Lung (tissue), 11 donors: ENCODE measurements at regions not wholly inside any gene's neighbourhood (a gene's known extent, or its start where the extent isn't known, plus 50 kb on each side); places are given as distances from the start of the nearest gene placed in this dataset.

ENCODE experiments used
- ATAC-seq: fragments of 200-7000 bp; cut with Tn5 transposase; one replicate; pipeline ENCODE4 v1.9.1; 2020; ENCODE audit warnings: moderate number of reproducible peaks; ENCODE audit not compliant: insufficient read depth, low FRiP score
- DNase-seq, 3 donors: peaks; one replicate each; pipeline ENCODE4 v3.0.0-alpha.2; 2013 to 2017
- H3K27ac ChIP-seq, 2 donors: one replicate each; pipeline ENCODE4 v1.5.1; 2013; ENCODE audit warnings: mild to moderate bottlenecking in 2 of 2, moderate library complexity in 2 of 2, control low read depth in 1 of 2, inconsistent platforms in 1 of 2, low read depth in 1 of 2, low read length in 1 of 2
- H3K27me3 ChIP-seq, 3 donors: one replicate each; pipeline ENCODE4 v1.5.1; 2013; ENCODE audit warnings: low read length in 2 of 3; ENCODE audit not compliant: control insufficient read depth in 3 of 3, insufficient read depth in 3 of 3
- H3K36me3 ChIP-seq, 4 donors: one replicate each; pipeline ENCODE4 v1.5.1; 2013; ENCODE audit warnings: low read length in 4 of 4, mild to moderate bottlenecking in 1 of 4, moderate library complexity in 1 of 4; ENCODE audit not compliant: control insufficient read depth in 4 of 4, insufficient read depth in 4 of 4
- H3K4me1 ChIP-seq, 5 donors: one replicate each; pipeline ENCODE4 v1.5.1; 2013; ENCODE audit warnings: low read length in 5 of 5, mild to moderate bottlenecking in 2 of 5, moderate library complexity in 1 of 5; ENCODE audit not compliant: control insufficient read depth in 5 of 5, insufficient read depth in 5 of 5
- H3K4me3 ChIP-seq: one replicate; pipeline ENCODE4 v1.5.1; 2013; ENCODE audit warnings: mild to moderate bottlenecking, control low read depth, moderate library complexity
- H3K9ac ChIP-seq, 2 donors: one replicate each; pipeline ENCODE4 v1.5.1; 2013; ENCODE audit warnings: low read length in 2 of 2, control low read depth in 1 of 2; ENCODE audit not compliant: insufficient read depth in 1 of 2
- H3K9me3 ChIP-seq, 4 donors: one replicate each; pipeline ENCODE4 v1.5.1; 2013; ENCODE audit warnings: low read length in 3 of 4, mild to moderate bottlenecking in 1 of 4, moderate library complexity in 1 of 4; ENCODE audit not compliant: control insufficient read depth in 4 of 4, insufficient read depth in 3 of 4
- WGBS, 2 donors: extraction: QIAGEN DNeasy Blood & Tissue Kit; methylation state at CpG; one replicate each; pipeline ENCODE4 v1.1.7; 2013; 5-methylcytosine and 5-hydroxymethylcytosine counted together
- TF ChIP-seq, protein P1 (sequence below): IDR thresholded peaks from 2 replicates; pipeline ENCODE4 v1.5.1; 2012; ENCODE audit warnings: mild to moderate bottlenecking; ENCODE audit errors: control extremely low read depth, extremely low read depth
- donor health status: control.
- donor health status: control.
- donor health status: Bipolar disorder and iron deficiency.
- donor health status: healthy.
- donor health status: DM: yes; HTN: yes; CAD: no.

GRCh38 chr6:33856655-33857054 is 52.9 kb upstream of the MLN start:
- Histone ChIP-seq H3K36me3 (no peaks in the 10 kb centered on the region), H3K27me3 (no peaks in the 10 kb centered on the region), H3K27ac (no peak overlapping the region), H3K9me3 (no peaks in the 10 kb centered on the region), H3K4me1 (peaks cover 0 to 40% (median 10%) of the 10 kb centered on the region in 5 donors), H3K4me3 (no peak overlapping the region), H3K9ac (no peak overlapping the region)
- DNase-seq, result no peak
- WGBS, 2 donors, result 31 to 55% methylated on average over 5 of the region's 5 CpGs
- TF ChIP-seq, protein P1, sequence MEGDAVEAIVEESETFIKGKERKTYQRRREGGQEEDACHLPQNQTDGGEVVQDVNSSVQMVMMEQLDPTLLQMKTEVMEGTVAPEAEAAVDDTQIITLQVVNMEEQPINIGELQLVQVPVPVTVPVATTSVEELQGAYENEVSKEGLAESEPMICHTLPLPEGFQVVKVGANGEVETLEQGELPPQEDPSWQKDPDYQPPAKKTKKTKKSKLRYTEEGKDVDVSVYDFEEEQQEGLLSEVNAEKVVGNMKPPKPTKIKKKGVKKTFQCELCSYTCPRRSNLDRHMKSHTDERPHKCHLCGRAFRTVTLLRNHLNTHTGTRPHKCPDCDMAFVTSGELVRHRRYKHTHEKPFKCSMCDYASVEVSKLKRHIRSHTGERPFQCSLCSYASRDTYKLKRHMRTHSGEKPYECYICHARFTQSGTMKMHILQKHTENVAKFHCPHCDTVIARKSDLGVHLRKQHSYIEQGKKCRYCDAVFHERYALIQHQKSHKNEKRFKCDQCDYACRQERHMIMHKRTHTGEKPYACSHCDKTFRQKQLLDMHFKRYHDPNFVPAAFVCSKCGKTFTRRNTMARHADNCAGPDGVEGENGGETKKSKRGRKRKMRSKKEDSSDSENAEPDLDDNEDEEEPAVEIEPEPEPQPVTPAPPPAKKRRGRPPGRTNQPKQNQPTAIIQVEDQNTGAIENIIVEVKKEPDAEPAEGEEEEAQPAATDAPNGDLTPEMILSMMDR, result no peak
- no peak for ATAC-seq

GRCh38 chr6:33856031-33856590 is 52.3 kb upstream of the MLN start:
- TF ChIP-seq, protein P1, result no peak
- Histone ChIP-seq H3K9me3 (no peaks in the 10 kb centered on the region), H3K36me3 (no peaks in the 10 kb centered on the region), H3K4me3 (no peak overlapping the region), H3K9ac (no peak overlapping the region), H3K27ac (no peak overlapping the region), H3K27me3 (no peaks in the 10 kb centered on the region), H3K4me1 (peaks cover 0 to 40% (median 10%) of the 10 kb centered on the region in 5 donors)
- 68 to 73% methylated on average over 6 of the region's 6 CpGs for WGBS, 2 donors
- no peak for ATAC-seq
- no peak for DNase-seq

DNA sequence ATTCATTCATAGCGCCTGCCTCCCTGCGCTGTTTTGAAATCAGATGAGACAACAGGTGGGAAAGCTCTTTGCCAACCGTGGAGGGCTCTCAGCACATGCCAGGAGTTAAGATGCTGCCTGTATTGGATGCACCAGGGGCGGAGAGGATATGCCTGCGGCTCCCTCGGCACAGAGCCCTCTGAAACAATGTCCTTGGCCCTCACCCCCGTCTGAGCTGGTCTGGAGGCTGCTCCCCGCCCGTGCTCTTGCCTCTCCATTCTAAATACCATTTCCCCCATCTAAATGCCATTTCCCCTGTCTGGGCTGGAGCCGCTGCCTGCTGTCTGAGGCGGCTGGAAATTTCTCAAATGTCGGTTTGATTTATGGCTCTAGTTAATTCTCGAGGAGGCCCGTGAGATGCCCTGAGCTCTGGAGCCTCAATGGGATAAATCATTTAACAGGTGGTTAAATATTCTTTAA is 50.8 kb upstream of the MLN start:
- 26 to 36% methylated on average over 14 of the region's 14 CpGs for WGBS, 2 donors
- no peaks in the 10 kb centered on the region for H3K27me3 ChIP-seq
- no peak overlapping the region for H3K27ac ChIP-seq
- H3K36me3 ChIP-seq, result no peaks in the 10 kb centered on the region
- H3K4me1 ChIP-seq, result peaks cover 0 to 33% (median 10%) of the 10 kb centered on the region in 5 donors
- no peaks in the 10 kb centered on the region for H3K9me3 ChIP-seq
- DNase-seq (no peak), ATAC-seq (no peak)
- TF ChIP-seq, protein P1, result no peak
- H3K9ac ChIP-seq, result no peak overlapping the region
- no peak overlapping the region for H3K4me3 ChIP-seq

GRCh38 chr6:33853736-33854135 is 49.9 kb upstream of the MLN start:
- TF ChIP-seq, protein P1, result no peak
- no peaks in the 10 kb centered on the region for H3K27me3 ChIP-seq
- H3K9ac ChIP-seq, result no peak overlapping the region
- no peaks in the 10 kb centered on the region for H3K36me3 ChIP-seq
- no peaks in the 10 kb centered on the region for H3K9me3 ChIP-seq
- WGBS, 2 donors, result 89 to 98% methylated on average over 3 of the region's 3 CpGs
- H3K4me3 ChIP-seq, result no peak overlapping the region
- peaks cover 0 to 24% (median 10%) of the 10 kb centered on the region in 5 donors for H3K4me1 ChIP-seq
- DNase-seq (no peak), ATAC-seq (no peak)
- H3K27ac ChIP-seq, result no peak overlapping the region
